Liver (tissue), 8 donors: ENCODE measurements at regions not wholly inside any gene's neighbourhood (a gene's known extent, or its start where the extent isn't known, plus 50 kb on each side); places are given as distances from the start of the nearest gene placed in this dataset.
"Not testable (repeated sequence)": the region's sequence is repeated elsewhere in the genome, so short reads cannot be mapped to it uniquely, and the experiment has no call there.

Experiments used
- DNase-seq: peaks from one replicate; pipeline ENCODE4 v3.0.0-alpha.2; 2017; ENCODE audit warnings: low spot score
- H3K27ac ChIP-seq, 2 donors: one replicate each; pipeline ENCODE4 v1.7.0; 2013; ENCODE audit warnings: inconsistent platforms in 2 of 2, low read length in 2 of 2, control low read depth in 1 of 2, low read depth in 1 of 2, mild to moderate bottlenecking in 1 of 2
- H3K27me3 ChIP-seq, 4 donors: one replicate each; pipeline versions ENCODE4 v1.6.1 to v1.7.0; 2013; ENCODE audit warnings: low read length in 3 of 4, inconsistent platforms in 1 of 4, mild to moderate bottlenecking in 1 of 4, moderate library complexity in 1 of 4; ENCODE audit not compliant: control insufficient read depth in 4 of 4, insufficient read depth in 4 of 4
- H3K36me3 ChIP-seq, 4 donors: one replicate each; pipeline versions ENCODE4 v1.6.1 to v1.7.0; 2013; ENCODE audit warnings: low read length in 3 of 4, mild to moderate bottlenecking in 3 of 4, low read depth in 1 of 4, moderate library complexity in 1 of 4; ENCODE audit not compliant: control insufficient read depth in 4 of 4, insufficient read depth in 3 of 4
- H3K4me1 ChIP-seq, 4 donors: one replicate each; pipeline versions ENCODE4 v1.6.1 to v1.7.0; 2013; ENCODE audit warnings: low read length in 3 of 4, mild to moderate bottlenecking in 3 of 4, moderate library complexity in 1 of 4; ENCODE audit not compliant: control insufficient read depth in 4 of 4, insufficient read depth in 4 of 4
- H3K4me3 ChIP-seq, 3 donors: one replicate each; pipeline versions ENCODE4 v1.6.1 to v1.7.0; 2013; ENCODE audit warnings: low read length in 3 of 3, control low read depth in 1 of 3, low read depth in 1 of 3, mild to moderate bottlenecking in 1 of 3
- H3K9ac ChIP-seq, 2 donors: one replicate each; pipeline ENCODE4 v1.7.0; 2013; ENCODE audit warnings: low read length in 2 of 2, mild to moderate bottlenecking in 2 of 2, moderate library complexity in 2 of 2, control low read depth in 1 of 2, low read depth in 1 of 2
- H3K9me3 ChIP-seq, 4 donors: one replicate each; pipeline versions ENCODE4 v1.6.1 to v1.7.0; 2013; ENCODE audit warnings: low read length in 3 of 4; ENCODE audit not compliant: control insufficient read depth in 4 of 4
- ATF3 ChIP-seq: IDR thresholded peaks from 2 replicates; pipeline ENCODE4 v1.6.1; 2016; ENCODE audit warnings: antibody characterized with exemption
- CTCF ChIP-seq: fragments of 150-350 bp; IDR thresholded peaks from 2 replicates; pipeline ENCODE4 v1.5.1; 2017; ENCODE audit warnings: improper control_type of control experiment, low read depth, low read length; ENCODE audit not compliant: missing input control
- FOXA1 ChIP-seq: IDR thresholded peaks from 2 replicates; pipeline ENCODE4 v1.6.1; 2016; ENCODE audit warnings: antibody characterized with exemption
- FOXA2 ChIP-seq: IDR thresholded peaks from 2 replicates; pipeline ENCODE4 v1.6.1; 2016; ENCODE audit warnings: antibody characterized with exemption
- GABPA ChIP-seq, 2 donors: IDR thresholded peaks in 1 of 2; conservative IDR thresholded peaks in 1 of 2; 2 replicates each; pipeline ENCODE4 v1.6.1; 2016; ENCODE audit warnings: antibody characterized with exemption in 2 of 2, mild to moderate bottlenecking in 1 of 2, moderate library complexity in 1 of 2
- HNF4A ChIP-seq, 2 donors: conservative IDR thresholded peaks; 2 replicates each; pipeline ENCODE4 v1.6.1; 2016; ENCODE audit warnings: antibody characterized with exemption in 2 of 2, mild to moderate bottlenecking in 2 of 2
- HNF4G ChIP-seq: IDR thresholded peaks from 2 replicates; pipeline ENCODE4 v1.6.1; 2016; ENCODE audit warnings: antibody characterized with exemption
- JUND ChIP-seq, 2 donors: IDR thresholded peaks; 2 replicates each; pipeline ENCODE4 v1.6.1; 2016; ENCODE audit warnings: antibody characterized with exemption in 2 of 2
- MAX ChIP-seq: IDR thresholded peaks from 2 replicates; pipeline ENCODE4 v1.6.1; 2016; ENCODE audit warnings: antibody characterized with exemption
- NR2F2 ChIP-seq: IDR thresholded peaks from 2 replicates; pipeline ENCODE4 v1.6.1; 2016; ENCODE audit warnings: antibody characterized with exemption
- RAD21 ChIP-seq, 2 donors: IDR thresholded peaks; 2 replicates each; pipeline ENCODE4 v1.6.1; 2016; ENCODE audit warnings: antibody characterized with exemption in 2 of 2, mild to moderate bottlenecking in 2 of 2
- REST ChIP-seq: IDR thresholded peaks from 2 replicates; pipeline ENCODE4 v1.6.1; 2016; ENCODE audit warnings: antibody characterized with exemption, mild to moderate bottlenecking
- RXRA ChIP-seq, 2 donors: IDR thresholded peaks; 2 replicates each; pipeline ENCODE4 v1.6.1; 2017 to 2018; ENCODE audit warnings: antibody characterized with exemption in 2 of 2, mild to moderate bottlenecking in 1 of 2
- SP1 ChIP-seq: IDR thresholded peaks from 2 replicates; pipeline ENCODE4 v1.6.1; 2018; ENCODE audit warnings: antibody characterized with exemption, mild to moderate bottlenecking
- TAF1 ChIP-seq: conservative IDR thresholded peaks from 2 replicates; pipeline ENCODE4 v1.6.1; 2016; ENCODE audit warnings: antibody characterized with exemption, mild to moderate bottlenecking
- YY1 ChIP-seq: IDR thresholded peaks from 2 replicates; pipeline ENCODE4 v1.6.1; 2016; ENCODE audit warnings: antibody characterized with exemption, mild to moderate bottlenecking
- ZBTB33 ChIP-seq: IDR thresholded peaks from 2 replicates; pipeline ENCODE4 v1.6.1; 2016; ENCODE audit warnings: antibody characterized with exemption
- WGBS: extraction: QIAGEN DNeasy Blood & Tissue Kit; methylation state at CpG from one replicate; pipeline ENCODE4 v1.1.7; 2013; 5-methylcytosine and 5-hydroxymethylcytosine counted together
- donor health status: healthy.
- donor health status: healthy.
- donor health status: healthy.
- donor health status: healthy.
- donor health status: healthy.

GRCh38 chr14:27845902-27846301 lies 920.7 kb upstream of the FOXG1 start:
- no peak for DNase-seq
- Histone ChIP-seq H3K27ac (no peak overlapping the region), H3K9ac (no peak overlapping the region), H3K4me1 (no peaks in the 10 kb centered on the region), H3K4me3 (no peak overlapping the region), H3K27me3 (no peaks in the 10 kb centered on the region), H3K36me3 (no peaks in the 10 kb centered on the region), H3K9me3 (no peaks in the 10 kb centered on the region)
- TF ChIP-seq RXRA (IDR thresholded peaks at IDR 0.05) (no peak), FOXA1 (no peak), ZBTB33 (no peak), ATF3 (no peak), TAF1 (no peak), NR2F2 (no peak), HNF4A (conservative IDR thresholded peaks at IDR 0.05) (no peak), GABPA (IDR thresholded peaks at IDR 0.05 in 1 of 2, conservative IDR thresholded peaks at IDR 0.05 in 1 of 2) (no peak), JUND (IDR thresholded peaks at IDR 0.05) (no peak), HNF4G (no peak), RAD21 (IDR thresholded peaks at IDR 0.05) (no peak), MAX (no peak), REST (no peak), CTCF (no peak), FOXA2 (no peak), SP1 (no peak), YY1 (no peak)
- WGBS: 88% methylated on average over 8 of the region's 8 CpGs

GRCh38 chr14:27847480-27847879 lies 919.1 kb upstream of the FOXG1 start:
- not testable (repeated sequence) for H3K9me3 ChIP-seq, H3K27me3 ChIP-seq, DNase-seq, H3K36me3 ChIP-seq, H3K4me3 ChIP-seq, H3K27ac ChIP-seq, H3K9ac ChIP-seq, H3K4me1 ChIP-seq
- WGBS: 96% methylated on average over 1 of the region's 1 CpG

- H3K27ac ChIP-seq, DNase-seq, H3K9me3 ChIP-seq, H3K36me3 ChIP-seq, H3K9ac ChIP-seq, H3K4me3 ChIP-seq, H3K27me3 ChIP-seq, H3K4me1 ChIP-seq: not testable (repeated sequence)
These were observed 917.4 kb upstream of the FOXG1 start for GRCh38 chr14:27849193-27849592.
